Left ventricle myocardium inferior (tissue), 1 donor: ENCODE measurements at regions not wholly inside any gene's neighbourhood (a gene's known extent, or its start where the extent isn't known, plus 50 kb on each side); places are given as distances from the start of the nearest gene placed in this dataset.

Experiments used
- DNase-seq: peaks from one replicate; pipeline ENCODE4 v3.0.0-alpha.2; 2020
- H3K27ac ChIP-seq: fragments of 200-600 bp; replicated peaks from 2 replicates; pipeline ENCODE4 v1.8.0; 2021
- H3K27me3 ChIP-seq: fragments of 200-600 bp; 2 replicates; pipeline ENCODE4 v1.8.0; 2021; ENCODE audit warnings: low read depth
- H3K36me3 ChIP-seq: fragments of 200-600 bp; 2 replicates; pipeline ENCODE4 v1.8.0; 2021
- H3K4me1 ChIP-seq: fragments of 200-600 bp; 2 replicates; pipeline ENCODE4 v1.8.0; 2021
- H3K4me3 ChIP-seq: fragments of 200-600 bp; 2 replicates; pipeline ENCODE4 v1.8.0; 2021; ENCODE audit warnings: mild to moderate bottlenecking, moderate library complexity
- H3K9me3 ChIP-seq: fragments of 200-600 bp; replicated peaks from 2 replicates; pipeline ENCODE4 v1.8.0; 2021
- intact Hi-C: fragments of 100-400 bp; cut with micrococcal nuclease; formaldehyde crosslinking; loops from one replicate; pipeline ENCODE4 v1.11.0; 2022
- TF ChIP-seq, protein P1 (sequence below): fragments of 200-600 bp; IDR thresholded peaks from 2 replicates; pipeline ENCODE4 v1.8.0; 2021; ENCODE audit warnings: antibody characterized with exemption, mild to moderate bottlenecking, borderline replicate concordance
- donor health status: DM: no; HTN: yes; CAD: no; lungs with severe emphysema.

DNA sequence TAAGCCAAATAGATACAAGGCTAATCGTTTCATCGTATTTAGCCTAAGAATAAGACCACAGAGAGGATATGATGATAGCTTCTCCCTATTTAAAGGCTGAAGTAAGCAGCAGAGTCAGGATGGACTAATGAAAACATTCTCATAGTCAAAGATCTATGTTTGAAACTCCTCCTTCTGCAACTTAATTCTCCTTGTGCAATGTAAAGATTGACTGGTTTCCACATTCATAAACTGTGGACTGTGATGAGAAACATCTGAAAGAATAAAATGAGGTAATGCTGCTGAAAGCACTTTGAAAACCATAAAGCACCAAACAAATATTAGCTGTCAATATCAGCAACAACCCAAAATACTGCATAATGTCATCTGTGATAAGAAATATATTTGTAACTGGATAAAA is 361.9 kb downstream of the CSNK1G3 start:
- no peaks in the 10 kb centered on the region for H3K9me3 ChIP-seq
- H3K4me3 ChIP-seq, result no peak overlapping the region
- DNase-seq, result no peak
- TF ChIP-seq, protein P1, sequence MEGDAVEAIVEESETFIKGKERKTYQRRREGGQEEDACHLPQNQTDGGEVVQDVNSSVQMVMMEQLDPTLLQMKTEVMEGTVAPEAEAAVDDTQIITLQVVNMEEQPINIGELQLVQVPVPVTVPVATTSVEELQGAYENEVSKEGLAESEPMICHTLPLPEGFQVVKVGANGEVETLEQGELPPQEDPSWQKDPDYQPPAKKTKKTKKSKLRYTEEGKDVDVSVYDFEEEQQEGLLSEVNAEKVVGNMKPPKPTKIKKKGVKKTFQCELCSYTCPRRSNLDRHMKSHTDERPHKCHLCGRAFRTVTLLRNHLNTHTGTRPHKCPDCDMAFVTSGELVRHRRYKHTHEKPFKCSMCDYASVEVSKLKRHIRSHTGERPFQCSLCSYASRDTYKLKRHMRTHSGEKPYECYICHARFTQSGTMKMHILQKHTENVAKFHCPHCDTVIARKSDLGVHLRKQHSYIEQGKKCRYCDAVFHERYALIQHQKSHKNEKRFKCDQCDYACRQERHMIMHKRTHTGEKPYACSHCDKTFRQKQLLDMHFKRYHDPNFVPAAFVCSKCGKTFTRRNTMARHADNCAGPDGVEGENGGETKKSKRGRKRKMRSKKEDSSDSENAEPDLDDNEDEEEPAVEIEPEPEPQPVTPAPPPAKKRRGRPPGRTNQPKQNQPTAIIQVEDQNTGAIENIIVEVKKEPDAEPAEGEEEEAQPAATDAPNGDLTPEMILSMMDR, result no peak
- H3K27me3 ChIP-seq, result no peaks in the 10 kb centered on the region
- peak overlapping the region; percentile 18 for H3K27ac ChIP-seq
- intact Hi-C loops, result no loop called here
- H3K4me1 ChIP-seq, result peaks cover 43% of the 10 kb centered on the region
- H3K36me3 ChIP-seq, result no peaks in the 10 kb centered on the region

DNA sequence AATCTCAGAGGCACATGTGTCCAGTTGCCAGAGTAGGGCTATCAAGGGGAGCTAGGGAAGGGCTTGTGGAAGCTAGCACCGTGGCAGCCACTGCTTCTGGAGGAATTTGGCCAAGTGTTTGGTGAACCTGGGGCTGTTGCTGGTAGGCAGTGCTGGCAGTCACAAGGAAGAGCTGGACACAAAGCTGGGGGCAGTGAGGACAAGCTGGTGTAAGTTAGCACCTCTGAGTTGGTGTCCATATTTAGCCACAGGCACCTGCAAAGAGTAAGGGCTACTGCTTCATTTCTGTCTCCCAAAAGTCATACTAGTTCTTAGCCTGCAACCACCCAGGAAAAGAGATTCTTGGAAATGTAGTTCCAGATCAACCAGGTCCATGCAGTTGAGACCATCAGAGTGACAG is 359.4 kb downstream of the CSNK1G3 start:
- TF ChIP-seq, protein P1, result no peak
- intact Hi-C loops, result no loop called here
- Histone ChIP-seq H3K9me3 (no peaks in the 10 kb centered on the region), H3K36me3 (no peaks in the 10 kb centered on the region), H3K4me1 (peaks cover 48% of the 10 kb centered on the region), H3K27ac (no peak overlapping the region), H3K27me3 (no peaks in the 10 kb centered on the region), H3K4me3 (no peak overlapping the region)
- DNase-seq, result no peak

DNA sequence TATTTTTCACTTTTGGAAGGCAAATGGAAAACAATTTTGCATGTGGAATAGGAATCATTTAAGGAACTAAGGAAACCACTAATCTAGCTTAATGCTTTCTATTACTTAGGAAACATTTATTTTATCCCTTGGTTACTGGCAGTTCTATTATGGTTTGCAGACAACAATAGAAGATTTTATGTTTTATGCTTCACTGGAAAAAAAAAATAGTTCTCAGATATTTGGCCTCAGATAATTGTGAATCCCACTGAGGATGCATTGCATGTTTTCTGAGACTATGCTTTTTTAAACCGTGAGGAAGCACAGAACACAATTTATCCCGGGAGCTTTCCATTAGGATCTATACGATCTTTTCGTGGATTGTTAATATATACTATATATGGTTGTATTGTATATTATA is 356.9 kb downstream of the CSNK1G3 start:
- no peak overlapping the region for H3K27ac ChIP-seq
- no peaks in the 10 kb centered on the region for H3K36me3 ChIP-seq
- no peaks in the 10 kb centered on the region for H3K27me3 ChIP-seq
- peaks cover 23% of the 10 kb centered on the region for H3K4me1 ChIP-seq
- DNase-seq, result no peak
- TF ChIP-seq, protein P1, result no peak
- no peaks in the 10 kb centered on the region for H3K9me3 ChIP-seq
- H3K4me3 ChIP-seq, result no peak overlapping the region
- intact Hi-C loops, result no loop called here

DNA sequence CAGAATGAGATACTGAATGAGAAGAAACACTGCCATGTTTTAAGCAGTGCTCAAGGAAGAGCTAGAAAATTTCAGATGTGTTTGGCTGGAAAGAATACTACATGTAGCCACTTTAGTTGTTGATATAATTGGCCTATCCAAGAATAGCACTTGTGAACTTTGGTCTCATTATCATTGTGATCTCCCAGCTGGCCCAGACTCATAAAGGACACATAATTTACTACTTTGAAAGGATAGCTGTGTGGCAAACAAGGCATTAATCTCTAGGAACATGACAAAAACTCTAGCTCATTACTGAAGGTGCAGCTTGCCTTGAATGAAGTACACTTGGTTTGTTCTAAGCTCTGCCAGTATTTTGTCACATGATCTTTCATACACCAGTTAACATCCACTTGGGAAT is 356.3 kb downstream of the CSNK1G3 start:
- intact Hi-C loops, result no loop called here
- Histone ChIP-seq H3K4me1 (peaks cover 17% of the 10 kb centered on the region), H3K27ac (no peak overlapping the region), H3K4me3 (no peak overlapping the region), H3K27me3 (no peaks in the 10 kb centered on the region), H3K9me3 (no peaks in the 10 kb centered on the region), H3K36me3 (no peaks in the 10 kb centered on the region)
- no peak for DNase-seq
- TF ChIP-seq, protein P1, result no peak

DNA sequence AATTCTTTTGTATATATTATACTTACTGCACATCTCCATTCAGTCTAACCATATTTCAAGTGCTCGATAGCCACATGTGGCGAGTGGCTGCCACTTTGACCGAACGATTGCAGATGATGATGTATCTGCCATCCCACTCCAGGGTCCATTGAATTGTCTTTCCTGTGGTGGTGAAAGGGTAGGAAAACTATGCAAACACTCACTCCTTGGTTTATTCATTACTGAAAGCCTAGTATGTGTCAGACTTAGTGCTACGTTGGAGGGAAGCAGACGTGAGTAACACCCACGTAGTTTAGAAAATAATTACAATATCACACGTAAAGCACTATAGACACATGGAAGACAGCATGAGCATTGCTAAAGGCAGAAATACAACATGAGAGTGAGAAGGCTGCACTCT is 353.7 kb downstream of the CSNK1G3 start:
- Histone ChIP-seq H3K27me3 (no peaks in the 10 kb centered on the region), H3K4me3 (no peak overlapping the region), H3K4me1 (peaks cover 11% of the 10 kb centered on the region), H3K27ac (no peak overlapping the region), H3K9me3 (no peaks in the 10 kb centered on the region), H3K36me3 (no peaks in the 10 kb centered on the region)
- no peak for DNase-seq
- intact Hi-C loops, result no loop called here
- TF ChIP-seq, protein P1, result no peak

DNA sequence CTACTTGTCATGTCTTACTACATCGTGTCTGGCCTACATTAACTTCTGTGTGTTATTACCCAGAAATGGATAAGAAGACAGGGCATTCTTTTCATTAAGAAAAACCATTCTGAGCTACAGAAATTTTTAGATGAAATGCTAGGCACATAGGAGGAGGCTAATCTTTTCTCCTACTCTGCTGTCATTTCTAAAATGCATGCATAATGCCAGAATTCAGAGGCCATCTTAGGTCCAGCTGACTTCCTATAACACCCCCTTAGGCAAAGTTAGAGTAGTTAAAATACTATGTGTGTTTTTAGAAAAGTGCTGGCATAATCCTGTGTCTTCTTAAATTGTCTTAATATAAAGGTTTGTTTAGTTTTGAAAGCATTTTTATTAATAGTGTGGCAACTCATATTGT is 352.6 kb downstream of the CSNK1G3 start:
- DNase-seq, result no peak
- Histone ChIP-seq H3K9me3 (no peaks in the 10 kb centered on the region), H3K4me3 (no peak overlapping the region), H3K27ac (no peak overlapping the region), H3K36me3 (no peaks in the 10 kb centered on the region), H3K27me3 (no peaks in the 10 kb centered on the region), H3K4me1 (peaks cover 11% of the 10 kb centered on the region)
- TF ChIP-seq, protein P1, result no peak
- intact Hi-C loops, result no loop called here
